Astrocyte (in vitro differentiated cells and primary cell): ENCODE measurements at regions not wholly inside any gene's neighbourhood (a gene's known extent, or its start where the extent isn't known, plus 50 kb on each side); places are given as distances from the start of the nearest gene placed in this dataset.

ENCODE experiments used
- DNase-seq: peaks from one replicate; pipeline ENCODE4 v3.0.0-alpha.2; 2010; ENCODE audit warnings: low read depth
- FAIRE-seq: peaks from 2 replicates; lab custom pipeline; 2011; peaks lifted over from hg19 to GRCh38; lab: Jason Lieb, UNC
- H2AFZ ChIP-seq: 2 replicates; pipeline ENCODE4 v1.6.0; 2012; ENCODE audit warnings: low read depth, low read length, inconsistent platforms
- H3K27ac ChIP-seq: 2 replicates; pipeline ENCODE4 v1.5.1; 2011; ENCODE audit warnings: low read depth, low read length, inconsistent platforms
- H3K27me3 ChIP-seq: 2 replicates; pipeline ENCODE4 v1.6.0; 2011; ENCODE audit warnings: low read length, inconsistent platforms; ENCODE audit not compliant: insufficient read depth
- H3K36me3 ChIP-seq: 2 replicates; pipeline ENCODE4 v1.5.1; 2011; ENCODE audit warnings: low read length, inconsistent platforms; ENCODE audit not compliant: insufficient read depth
- H3K4me1 ChIP-seq: 2 replicates; pipeline ENCODE4 v1.5.1; 2011; ENCODE audit warnings: low read length, inconsistent platforms; ENCODE audit not compliant: insufficient read depth
- H3K4me2 ChIP-seq: 2 replicates; pipeline ENCODE4 v1.6.0; 2012; ENCODE audit warnings: low read length, inconsistent platforms
- H3K4me3 ChIP-seq: 2 replicates; pipeline ENCODE4 v1.5.1; 2011; ENCODE audit warnings: low read depth, mild to moderate bottlenecking, low read length, inconsistent platforms; ENCODE audit not compliant: insufficient read depth
- H3K79me2 ChIP-seq: 2 replicates; pipeline ENCODE4 v1.6.0; 2012; ENCODE audit warnings: mild to moderate bottlenecking, low read length, inconsistent platforms; ENCODE audit not compliant: insufficient read depth
- H3K9ac ChIP-seq: 2 replicates; pipeline ENCODE4 v1.6.0; 2012; ENCODE audit warnings: mild to moderate bottlenecking, low read length, inconsistent platforms
- H3K9me3 ChIP-seq: 2 replicates; pipeline ENCODE4 v1.5.1; 2012; ENCODE audit warnings: low read depth, mild to moderate bottlenecking, low read length, inconsistent platforms; ENCODE audit not compliant: insufficient read depth
- H4K20me1 ChIP-seq: 2 replicates; pipeline ENCODE4 v1.6.0; 2012; ENCODE audit warnings: low read length, inconsistent platforms; ENCODE audit not compliant: insufficient read depth
- H3K27ac Mint-ChIP-seq: one replicate; pipeline ENCODE4 v1.8.0; 2021; ENCODE audit warnings: mild to moderate bottlenecking, mixed read lengths; ENCODE audit not compliant: unreplicated experiment
- H3K27me3 Mint-ChIP-seq: one replicate; pipeline ENCODE4 v1.8.0; 2021; ENCODE audit warnings: low read depth, mixed read lengths; ENCODE audit not compliant: unreplicated experiment
- H3K36me3 Mint-ChIP-seq: one replicate; pipeline ENCODE4 v1.8.0; 2021; ENCODE audit warnings: low read depth, mixed read lengths; ENCODE audit not compliant: unreplicated experiment
- H3K4me1 Mint-ChIP-seq: one replicate; pipeline ENCODE4 v1.8.0; 2021; ENCODE audit warnings: low read depth, mixed read lengths; ENCODE audit not compliant: unreplicated experiment
- H3K4me3 Mint-ChIP-seq: one replicate; pipeline ENCODE4 v1.8.0; 2021; ENCODE audit warnings: mild to moderate bottlenecking, moderate library complexity, mixed read lengths; ENCODE audit not compliant: unreplicated experiment
- H3K9me3 Mint-ChIP-seq: one replicate; pipeline ENCODE4 v1.8.0; 2021; ENCODE audit warnings: mild to moderate bottlenecking, mixed read lengths; ENCODE audit not compliant: unreplicated experiment
- EZH2 ChIP-seq: IDR thresholded peaks from 2 replicates; pipeline ENCODE4 v1.6.1; 2012; ENCODE audit warnings: mild to moderate bottlenecking, low read length, inconsistent platforms; ENCODE audit not compliant: insufficient read depth
- TF ChIP-seq, protein P1 (sequence below): IDR thresholded peaks from 2 replicates; pipeline ENCODE4 v1.5.1; 2011; ENCODE audit warnings: low read depth, mild to moderate bottlenecking, inconsistent platforms, low read length, moderate library complexity; ENCODE audit not compliant: insufficient read depth

- H3K36me3 ChIP-seq, result no peaks in the 10 kb centered on the region
- no peak for FAIRE-seq
- no peaks in the 10 kb centered on the region for H4K20me1 ChIP-seq
- H3K27me3 ChIP-seq, result no peaks in the 10 kb centered on the region
- Mint-ChIP-seq H3K27me3 (no peaks in the 10 kb centered on the region), H3K27ac (no peak overlapping the region), H3K4me1 (peaks cover 4% of the 10 kb centered on the region), H3K4me3 (no peak overlapping the region), H3K9me3 (peaks cover 4% of the 10 kb centered on the region), H3K36me3 (no peaks in the 10 kb centered on the region)
- DNase-seq, result no peak
- H3K4me1 ChIP-seq, result no peaks in the 10 kb centered on the region
- H3K4me2 ChIP-seq, result no peak overlapping the region
- TF ChIP-seq EZH2, result no peak
- TF ChIP-seq, protein P1, sequence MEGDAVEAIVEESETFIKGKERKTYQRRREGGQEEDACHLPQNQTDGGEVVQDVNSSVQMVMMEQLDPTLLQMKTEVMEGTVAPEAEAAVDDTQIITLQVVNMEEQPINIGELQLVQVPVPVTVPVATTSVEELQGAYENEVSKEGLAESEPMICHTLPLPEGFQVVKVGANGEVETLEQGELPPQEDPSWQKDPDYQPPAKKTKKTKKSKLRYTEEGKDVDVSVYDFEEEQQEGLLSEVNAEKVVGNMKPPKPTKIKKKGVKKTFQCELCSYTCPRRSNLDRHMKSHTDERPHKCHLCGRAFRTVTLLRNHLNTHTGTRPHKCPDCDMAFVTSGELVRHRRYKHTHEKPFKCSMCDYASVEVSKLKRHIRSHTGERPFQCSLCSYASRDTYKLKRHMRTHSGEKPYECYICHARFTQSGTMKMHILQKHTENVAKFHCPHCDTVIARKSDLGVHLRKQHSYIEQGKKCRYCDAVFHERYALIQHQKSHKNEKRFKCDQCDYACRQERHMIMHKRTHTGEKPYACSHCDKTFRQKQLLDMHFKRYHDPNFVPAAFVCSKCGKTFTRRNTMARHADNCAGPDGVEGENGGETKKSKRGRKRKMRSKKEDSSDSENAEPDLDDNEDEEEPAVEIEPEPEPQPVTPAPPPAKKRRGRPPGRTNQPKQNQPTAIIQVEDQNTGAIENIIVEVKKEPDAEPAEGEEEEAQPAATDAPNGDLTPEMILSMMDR, result no peak
- H2AFZ ChIP-seq, result no peak overlapping the region
- H3K9me3 ChIP-seq, result no peaks in the 10 kb centered on the region
- no peak overlapping the region for H3K9ac ChIP-seq
- H3K4me3 ChIP-seq, result no peak overlapping the region
- H3K79me2 ChIP-seq, result no peaks in the 10 kb centered on the region
- H3K27ac ChIP-seq, result no peak overlapping the region
Observed at GRCh38 chr12:116420227-116420880, 138.8 kb upstream of the MAP1LC3B2 start.

GRCh38 chr12:116421785-116422538 lies 137.2 kb upstream of the MAP1LC3B2 start:
- peaks cover 11% of the 10 kb centered on the region for H3K4me1 ChIP-seq
- Mint-ChIP-seq H3K4me1 (peaks cover 8% of the 10 kb centered on the region), H3K36me3 (no peaks in the 10 kb centered on the region), H3K4me3 (no peak overlapping the region), H3K27me3 (no peaks in the 10 kb centered on the region), H3K9me3 (peaks cover 4% of the 10 kb centered on the region), H3K27ac (no peak overlapping the region)
- no peak overlapping the region for H3K9ac ChIP-seq
- H3K27me3 ChIP-seq, result no peaks in the 10 kb centered on the region
- H3K36me3 ChIP-seq, result no peaks in the 10 kb centered on the region
- H3K9me3 ChIP-seq, result no peaks in the 10 kb centered on the region
- H4K20me1 ChIP-seq, result no peaks in the 10 kb centered on the region
- no peak overlapping the region for H2AFZ ChIP-seq
- no peak for TF ChIP-seq EZH2
- TF ChIP-seq, protein P1, result no peak
- H3K4me2 ChIP-seq, result no peak overlapping the region
- H3K79me2 ChIP-seq, result no peaks in the 10 kb centered on the region
- no peak overlapping the region for H3K4me3 ChIP-seq
- FAIRE-seq (no peak), DNase-seq (no peak)
- H3K27ac ChIP-seq, result no peak overlapping the region

DNA sequence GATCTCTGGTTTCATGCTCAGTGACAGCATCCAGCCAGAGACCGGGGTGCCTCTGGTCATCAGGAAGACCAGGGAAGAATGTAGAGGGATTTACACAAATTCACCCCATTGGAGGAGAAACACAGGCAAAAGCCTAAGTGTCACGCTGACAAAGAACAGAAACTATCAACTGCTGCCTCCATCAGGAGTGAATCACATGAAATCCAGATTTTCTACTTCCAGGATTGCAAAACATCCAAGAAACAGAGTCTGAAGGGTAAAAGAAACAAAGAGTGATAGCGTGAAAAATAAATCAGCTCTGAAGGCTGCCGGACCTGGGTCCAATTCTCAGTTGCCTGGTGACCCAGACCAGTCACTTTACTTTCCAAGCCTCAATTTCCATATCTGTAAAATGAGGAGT lies 136.1 kb upstream of the MAP1LC3B2 start:
- Histone ChIP-seq H3K4me3 (no peak overlapping the region), H3K36me3 (no peaks in the 10 kb centered on the region), H3K4me1 (peaks cover 20% of the 10 kb centered on the region), H3K9me3 (no peaks in the 10 kb centered on the region), H2AFZ (no peak overlapping the region), H3K9ac (no peak overlapping the region), H3K27me3 (no peaks in the 10 kb centered on the region), H3K4me2 (no peak overlapping the region), H3K79me2 (no peaks in the 10 kb centered on the region), H4K20me1 (no peaks in the 10 kb centered on the region), H3K27ac (no peak overlapping the region)
- peaks cover 4% of the 10 kb centered on the region for H3K9me3 Mint-ChIP-seq
- FAIRE-seq (no peak), DNase-seq (no peak)
- peaks cover 17% of the 10 kb centered on the region for H3K4me1 Mint-ChIP-seq
- H3K27me3 Mint-ChIP-seq, result no peaks in the 10 kb centered on the region
- TF ChIP-seq, protein P1, result no peak
- no peak for TF ChIP-seq EZH2
- no peak overlapping the region for H3K27ac Mint-ChIP-seq
- H3K36me3 Mint-ChIP-seq, result no peaks in the 10 kb centered on the region
- H3K4me3 Mint-ChIP-seq, result no peak overlapping the region
